Neuronal stem cell (in vitro differentiated cells): ENCODE measurements at regions not wholly inside any gene's neighbourhood (a gene's known extent, or its start where the extent isn't known, plus 50 kb on each side); places are given as distances from the start of the nearest gene placed in this dataset.

Experiments used
- DNase-seq: peaks from one replicate; pipeline ENCODE4 v3.0.0-alpha.2; 2013; ENCODE audit warnings: low spot score
- H2AFZ ChIP-seq: one replicate; pipeline ENCODE4 v1.6.1; 2013; ENCODE audit warnings: mild to moderate bottlenecking, low read length, inconsistent platforms
- H2AK5ac ChIP-seq: 2 replicates; pipeline ENCODE4 v1.6.1; 2013; ENCODE audit warnings: low read depth, mild to moderate bottlenecking, inconsistent platforms, low read length, moderate library complexity, mixed read lengths
- H2BK120ac ChIP-seq: 2 replicates; pipeline ENCODE4 v1.6.1; 2013; ENCODE audit warnings: low read depth, mild to moderate bottlenecking, inconsistent platforms, low read length, moderate library complexity, mixed read lengths
- H2BK12ac ChIP-seq: one replicate; pipeline ENCODE4 v1.6.1; 2013; ENCODE audit warnings: low read length, inconsistent platforms
- H2BK15ac ChIP-seq: 2 replicates; pipeline ENCODE4 v1.6.1; 2013; ENCODE audit warnings: mild to moderate bottlenecking, low read length, inconsistent platforms, mixed read lengths
- H2BK5ac ChIP-seq: one replicate; pipeline ENCODE4 v1.6.1; 2013; ENCODE audit warnings: inconsistent platforms, mild to moderate bottlenecking, low read length, moderate library complexity
- H3K14ac ChIP-seq: one replicate; pipeline ENCODE4 v1.6.1; 2013; ENCODE audit warnings: low read length, inconsistent platforms
- H3K18ac ChIP-seq: 2 replicates; pipeline ENCODE4 v1.6.1; 2013; ENCODE audit warnings: low read length, inconsistent platforms
- H3K23ac ChIP-seq: 2 replicates; pipeline ENCODE4 v1.6.1; 2013; ENCODE audit warnings: low read depth, mild to moderate bottlenecking, mixed read lengths, low read length, inconsistent platforms; ENCODE audit not compliant: poor library complexity
- H3K27ac ChIP-seq: replicated peaks from 3 replicates; pipeline ENCODE4 v1.5.1; 2013; ENCODE audit warnings: low read length, inconsistent platforms
- H3K27me3 ChIP-seq, 3 experiments: 2 replicates each; pipeline ENCODE4 v1.6.1; 2013; ENCODE audit warnings: low read length in 3 of 3, mild to moderate bottlenecking in 2 of 3, inconsistent platforms in 1 of 3, low read depth in 1 of 3, mixed read lengths in 1 of 3, moderate library complexity in 1 of 3; ENCODE audit not compliant: control insufficient read depth in 3 of 3, insufficient read depth in 3 of 3
- H3K36me3 ChIP-seq, 2 donors: replicated peaks in 1 of 2; 2 replicates each; pipeline ENCODE4 v1.6.1; 2013; ENCODE audit warnings: low read length in 2 of 2; ENCODE audit not compliant: control insufficient read depth in 2 of 2, insufficient read depth in 2 of 2
- H3K4ac ChIP-seq: 2 replicates; pipeline ENCODE4 v1.6.1; 2013; ENCODE audit warnings: inconsistent platforms, mild to moderate bottlenecking, low read length, moderate library complexity
- H3K4me1 ChIP-seq, 2 donors: 1 replicate in 1 of 2; 2 replicates in 1 of 2; pipeline ENCODE4 v1.6.1; 2013; ENCODE audit warnings: low read length in 2 of 2, low read depth in 1 of 2; ENCODE audit not compliant: control insufficient read depth in 2 of 2, insufficient read depth in 1 of 2
- H3K4me2 ChIP-seq: one replicate; pipeline ENCODE4 v1.6.1; 2013; ENCODE audit warnings: mild to moderate bottlenecking, low read length, inconsistent platforms; ENCODE audit not compliant: insufficient read depth, poor library complexity, severe bottlenecking
- H3K4me3 ChIP-seq, 2 donors: 2 replicates each; pipeline ENCODE4 v1.5.1; 2013; ENCODE audit warnings: low read length in 2 of 2, mild to moderate bottlenecking in 2 of 2, inconsistent platforms in 1 of 2, moderate library complexity in 1 of 2
- H3K79me1 ChIP-seq: one replicate; pipeline ENCODE4 v1.6.1; 2013; ENCODE audit warnings: low read depth, mild to moderate bottlenecking, inconsistent platforms, low read length, moderate library complexity
- H3K9ac ChIP-seq: one replicate; pipeline ENCODE4 v1.6.1; 2013; ENCODE audit warnings: mild to moderate bottlenecking, low read depth, low read length, inconsistent platforms; ENCODE audit not compliant: poor library complexity
- H3K9me3 ChIP-seq, 2 donors: replicated peaks in 1 of 2; 2 replicates each; pipeline versions ENCODE3 to v1.6.1; 2013; ENCODE audit warnings: low read length in 2 of 2, mild to moderate bottlenecking in 2 of 2, inconsistent platforms in 1 of 2, low read depth in 1 of 2, mixed read lengths in 1 of 2, moderate library complexity in 1 of 2; ENCODE audit not compliant: control insufficient read depth in 2 of 2, insufficient read depth in 1 of 2
- H4K8ac ChIP-seq: one replicate; pipeline ENCODE4 v1.6.1; 2013; ENCODE audit warnings: low read depth, mild to moderate bottlenecking, inconsistent platforms, low read length, moderate library complexity
- H4K91ac ChIP-seq: one replicate; pipeline ENCODE4 v1.6.1; 2013; ENCODE audit warnings: low read length, low read depth, mild to moderate bottlenecking, inconsistent platforms; ENCODE audit not compliant: poor library complexity
- WGBS, 2 donors: extraction: QIAGEN DNeasy Blood & Tissue Kit; methylation state at CpG; one replicate each; pipeline ENCODE4 v1.1.7; 2013; ENCODE audit warnings: missing lambda C conversion rate in 2 of 2, mixed read lengths in 1 of 2; ENCODE audit not compliant: insufficient read length in 2 of 2, insufficient replicate concordance in 1 of 2; ENCODE audit errors: extremely low coverage in 2 of 2; 5-methylcytosine and 5-hydroxymethylcytosine counted together

DNA sequence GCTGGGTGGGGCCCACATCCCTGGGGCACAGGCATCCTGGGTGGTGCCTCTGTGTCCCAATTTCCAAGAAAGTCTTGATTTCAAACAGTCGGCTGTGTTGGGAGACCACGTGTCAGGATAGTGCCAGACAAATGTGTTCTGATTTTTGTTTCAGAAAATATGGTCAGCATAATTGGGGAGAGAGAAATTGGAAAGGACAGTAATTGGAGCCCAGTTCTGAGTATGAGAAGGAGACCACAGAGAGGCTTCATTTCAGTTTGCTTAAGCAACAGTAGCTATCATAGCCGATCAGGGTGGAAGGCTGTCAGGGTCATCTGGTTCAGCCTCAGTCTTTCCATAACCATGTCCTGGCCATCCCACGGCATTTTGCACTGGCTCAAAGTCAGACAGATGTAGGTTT, 220.7 kb downstream of the CDC5L start:
- Histone ChIP-seq H2BK12ac (no peak overlapping the region), H3K4me3 (no peak overlapping the region), H3K14ac (no peak overlapping the region), H3K4me1 (no peaks in the 10 kb centered on the region), H2BK15ac (no peak overlapping the region), H4K8ac (no peak overlapping the region), H2AK5ac (no peak overlapping the region), H2AFZ (no peak overlapping the region), H3K18ac (no peak overlapping the region), H3K79me1 (no peaks in the 10 kb centered on the region), H3K27me3 (no peaks in the 10 kb centered on the region), H3K36me3 (no peaks in the 10 kb centered on the region), H4K91ac (no peak overlapping the region), H3K23ac (no peak overlapping the region), H3K4me2 (no peak overlapping the region), H3K9ac (no peak overlapping the region), H2BK120ac (no peak overlapping the region), H3K4ac (no peak overlapping the region), H2BK5ac (no peak overlapping the region), H3K9me3 (no peaks in the 10 kb centered on the region), H3K27ac (no peak overlapping the region)
- DNase-seq = no peak
- WGBS, 2 donors = no CpG with 5 or more reads among the region's 4 CpGs

DNA sequence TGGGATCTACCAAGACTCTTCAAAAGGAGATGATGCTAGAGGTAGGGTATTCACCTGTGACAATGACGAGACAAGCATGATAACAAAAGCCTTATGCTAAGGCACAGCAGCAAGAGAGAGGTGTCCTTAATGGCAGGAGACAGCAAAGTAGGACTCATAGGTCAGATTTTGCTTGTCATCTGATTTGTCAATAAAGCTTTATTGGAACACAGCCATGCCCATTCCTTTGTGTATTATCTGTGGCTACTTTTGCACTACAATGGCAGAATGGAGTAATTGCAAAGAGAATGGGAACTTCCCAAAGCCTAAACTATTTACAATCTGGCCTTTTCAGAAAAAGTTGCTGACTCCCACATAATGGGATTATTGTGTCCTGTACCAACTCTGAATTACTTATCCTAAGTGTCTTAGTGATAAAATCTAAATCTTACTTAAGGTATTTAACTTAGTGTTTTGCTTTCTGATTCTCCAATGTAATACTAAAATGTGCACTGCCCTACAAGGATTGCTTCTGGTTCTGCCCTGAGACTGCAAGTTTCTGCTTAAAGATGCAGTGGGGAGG, 221.6 kb downstream of the CDC5L start:
- Histone ChIP-seq H3K23ac (no peak overlapping the region), H3K4me1 (no peaks in the 10 kb centered on the region), H3K36me3 (no peaks in the 10 kb centered on the region), H3K9me3 (no peaks in the 10 kb centered on the region), H4K91ac (no peak overlapping the region), H2AFZ (no peak overlapping the region), H2BK5ac (no peak overlapping the region), H3K4ac (no peak overlapping the region), H3K27me3 (no peaks in the 10 kb centered on the region), H3K27ac (no peak overlapping the region), H2BK12ac (no peak overlapping the region), H2AK5ac (no peak overlapping the region), H3K4me2 (no peak overlapping the region), H2BK15ac (no peak overlapping the region), H2BK120ac (no peak overlapping the region), H3K4me3 (no peak overlapping the region), H3K79me1 (no peaks in the 10 kb centered on the region), H3K14ac (no peak overlapping the region), H3K18ac (no peak overlapping the region), H3K9ac (no peak overlapping the region), H4K8ac (no peak overlapping the region)
- DNase-seq = no peak
- no CpG with 5 or more reads among the region's 1 CpG for WGBS, 2 donors

DNA sequence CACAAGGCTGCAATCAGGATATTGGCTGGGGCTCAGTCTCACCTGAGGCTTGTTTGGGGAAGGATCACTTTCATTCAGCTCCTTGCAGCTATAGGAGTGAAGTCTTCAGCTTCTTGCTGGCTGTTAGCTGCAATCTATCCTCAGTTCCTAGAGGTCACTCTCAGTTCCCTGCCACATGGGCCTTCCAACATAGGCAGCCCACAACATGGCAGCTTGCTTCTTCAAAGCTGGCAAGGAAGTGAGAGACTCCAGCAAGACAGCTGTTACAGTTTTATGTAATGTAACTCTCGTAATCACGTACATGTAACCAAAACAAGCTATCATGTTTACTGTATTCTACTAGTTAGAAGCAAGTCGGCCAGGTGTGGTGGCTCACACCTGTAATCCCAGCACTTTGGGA, 226.9 kb downstream of the CDC5L start:
- no peaks in the 10 kb centered on the region for H3K4me1 ChIP-seq
- no peaks in the 10 kb centered on the region for H3K27me3 ChIP-seq
- no peak overlapping the region for H3K9ac ChIP-seq
- H3K14ac ChIP-seq = no peak overlapping the region
- H3K36me3 ChIP-seq = no peaks in the 10 kb centered on the region
- H3K23ac ChIP-seq = no peak overlapping the region
- no peaks in the 10 kb centered on the region for H3K79me1 ChIP-seq
- H4K8ac ChIP-seq = no peak overlapping the region
- no CpG with 5 or more reads among the region's 3 CpGs for WGBS, 2 donors
- H3K4me2 ChIP-seq = no peak overlapping the region
- H3K4me3 ChIP-seq = no peak overlapping the region
- H2BK5ac ChIP-seq = no peak overlapping the region
- H2AK5ac ChIP-seq = no peak overlapping the region
- no peak overlapping the region for H4K91ac ChIP-seq
- peaks cover 0 to 2% of the 10 kb centered on the region in 2 donors for H3K9me3 ChIP-seq
- H2BK120ac ChIP-seq = no peak overlapping the region
- DNase-seq = no peak
- no peak overlapping the region for H3K4ac ChIP-seq
- H2BK15ac ChIP-seq = no peak overlapping the region
- no peak overlapping the region for H2BK12ac ChIP-seq
- H2AFZ ChIP-seq = no peak overlapping the region
- H3K18ac ChIP-seq = no peak overlapping the region
- H3K27ac ChIP-seq = no peak overlapping the region

DNA sequence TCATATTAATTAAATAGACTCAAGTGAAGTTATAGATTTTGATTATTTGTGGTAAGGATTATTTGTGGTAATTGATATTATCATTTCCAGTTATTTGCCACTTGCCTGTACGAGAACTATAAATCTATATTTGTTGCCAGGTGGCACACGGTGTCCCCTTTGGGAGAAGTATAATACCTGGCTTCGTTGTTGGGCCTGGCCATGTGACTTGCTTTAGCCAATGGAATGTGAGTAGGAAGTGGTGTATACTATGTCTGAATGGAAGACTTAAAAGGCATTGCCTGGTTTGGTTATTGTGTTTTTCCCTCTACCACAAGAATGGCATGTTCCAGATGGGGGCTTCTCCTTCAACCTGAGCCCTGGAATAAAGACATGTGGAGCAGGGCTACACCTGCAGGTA, 228.1 kb downstream of the CDC5L start:
- DNase-seq = no peak
- Histone ChIP-seq H3K27ac (no peak overlapping the region), H3K79me1 (no peaks in the 10 kb centered on the region), H2BK12ac (no peak overlapping the region), H3K4me2 (no peak overlapping the region), H2BK15ac (no peak overlapping the region), H3K36me3 (no peaks in the 10 kb centered on the region), H3K9me3 (peaks cover 0 to 2% of the 10 kb centered on the region in 2 donors), H3K9ac (no peak overlapping the region), H3K4ac (no peak overlapping the region), H3K27me3 (no peaks in the 10 kb centered on the region), H3K18ac (no peak overlapping the region), H4K91ac (no peak overlapping the region), H2BK120ac (no peak overlapping the region), H3K23ac (no peak overlapping the region), H2AK5ac (no peak overlapping the region), H3K14ac (no peak overlapping the region), H4K8ac (no peak overlapping the region), H2AFZ (no peak overlapping the region), H2BK5ac (no peak overlapping the region), H3K4me1 (no peaks in the 10 kb centered on the region), H3K4me3 (no peak overlapping the region)
- WGBS, 2 donors = no CpG with 5 or more reads among the region's 3 CpGs
